B cell (primary cell): ENCODE measurements at regions not wholly inside any gene's neighbourhood (a gene's known extent, or its start where the extent isn't known, plus 50 kb on each side); places are given as distances from the start of the nearest gene placed in this dataset.

Experiments
- ATAC-seq: fragments of 200-7000 bp; cut with Tn5 transposase; one replicate; pipeline ENCODE4 v1.10.0; 2021; ENCODE audit warnings: low read depth, mild to moderate bottlenecking, moderate number of reproducible peaks, moderate library complexity
- CTCF ChIA-PET: fragments of 350-600 bp; sonication (Branson Sonifier 250); formaldehyde crosslinking; loops from one replicate; lab custom pipeline; 2021; ENCODE audit warnings: antibody characterized with exemption, inconsistent platforms; lab: Charles Lee
- POLR2A ChIA-PET: fragments of 350-600 bp; sonication (Branson Sonifier 250); formaldehyde crosslinking; loops from one replicate; lab custom pipeline; 2021; ENCODE audit warnings: antibody characterized with exemption; lab: Charles Lee
- DNase-seq: peaks from one replicate; pipeline ENCODE4 v3.0.0; 2013
- H2AFZ ChIP-seq: 2 replicates; pipeline ENCODE4 v1.6.1; 2012; ENCODE audit warnings: mild to moderate bottlenecking, low read depth, low read length; ENCODE audit not compliant: insufficient read depth, poor library complexity, severe bottlenecking
- H3K27ac ChIP-seq, 2 donors: 1 replicate in 1 of 2; 2 replicates in 1 of 2; pipeline ENCODE4 v1.5.1; 2012 to 2013; ENCODE audit warnings: low read length in 2 of 2, mild to moderate bottlenecking in 2 of 2, moderate library complexity in 1 of 2
- H3K27me3 ChIP-seq, 4 experiments: fragments of 200-600 bp in 1 of 4; sonication (generic) in 1 of 4; replicated peaks in 1 of 4; 1 replicate in 2 of 4; 2 replicates in 2 of 4; pipeline versions ENCODE4 v1.6.1 to v1.7.0; 2013 to 2016; ENCODE audit warnings: low read length in 3 of 4, mild to moderate bottlenecking in 2 of 4, mixed read lengths in 1 of 4, moderate library complexity in 1 of 4; ENCODE audit not compliant: insufficient read depth in 4 of 4, control insufficient read depth in 3 of 4; ENCODE audit errors: control extremely low read depth in 1 of 4
- H3K36me3 ChIP-seq, 2 experiments: replicated peaks in 1 of 2; 1 replicate in 1 of 2; 2 replicates in 1 of 2; pipeline versions ENCODE4 v1.6.1 to v1.7.1; 2013; ENCODE audit warnings: low read length in 1 of 2; ENCODE audit not compliant: insufficient read depth in 2 of 2, control insufficient read depth in 1 of 2; ENCODE audit errors: control extremely low read depth in 1 of 2, extremely low read depth in 1 of 2
- H3K4me1 ChIP-seq, 2 donors: fragments of 200-600 bp in 1 of 2; sonication (generic) in 1 of 2; 1 replicate in 1 of 2; 2 replicates in 1 of 2; pipeline versions ENCODE4 v1.5.1 to v1.6.1; 2013 to 2017; ENCODE audit warnings: low read length in 2 of 2; ENCODE audit not compliant: control insufficient read depth in 2 of 2, insufficient read depth in 2 of 2
- H3K4me2 ChIP-seq: replicated peaks from 2 replicates; pipeline ENCODE3; 2012; ENCODE audit warnings: mild to moderate bottlenecking, low read depth, low read length; ENCODE audit not compliant: poor library complexity, severe bottlenecking
- H3K4me3 ChIP-seq, 5 experiments: fragments of 200-600 bp in 1 of 5; sonication (generic) in 1 of 5; 1 replicate in 3 of 5; 2 replicates in 2 of 5; pipeline versions ENCODE4 v1.5.1 to v1.7.0; 2011 to 2016; ENCODE audit warnings: low read length in 4 of 5, mild to moderate bottlenecking in 4 of 5, low read depth in 2 of 5, control low read depth in 1 of 5, moderate library complexity in 1 of 5; ENCODE audit not compliant: insufficient read depth in 1 of 5; ENCODE audit errors: control extremely low read depth in 1 of 5, extremely low read depth in 1 of 5
- H3K79me2 ChIP-seq: fragments of 200-600 bp; sonication (generic); one replicate; pipeline ENCODE4 v1.6.0; 2016; ENCODE audit warnings: low read length; ENCODE audit not compliant: control insufficient read depth, insufficient read depth
- H3K9ac ChIP-seq: fragments of 200-600 bp; sonication (generic); 2 replicates; pipeline ENCODE4 v1.6.1; 2017; ENCODE audit warnings: mild to moderate bottlenecking, low read length, moderate library complexity
- H3K9me3 ChIP-seq, 3 donors: one replicate each; pipeline versions ENCODE4 v1.6.1 to v1.7.1; 2013; ENCODE audit warnings: low read length in 2 of 3; ENCODE audit not compliant: control insufficient read depth in 2 of 3, insufficient read depth in 1 of 3; ENCODE audit errors: control extremely low read depth in 1 of 3
- H4K20me1 ChIP-seq: 2 replicates; pipeline ENCODE4 v1.6.0; 2012; ENCODE audit warnings: mild to moderate bottlenecking, low read length; ENCODE audit not compliant: insufficient read depth, control insufficient read depth, poor library complexity, severe bottlenecking
- H3K27ac Mint-ChIP-seq: one replicate; pipeline ENCODE4 v1.8.0; 2021; ENCODE audit warnings: mixed read lengths
- H3K27me3 Mint-ChIP-seq: one replicate; pipeline ENCODE4 v1.8.0; 2021; ENCODE audit warnings: mixed read lengths
- H3K4me1 Mint-ChIP-seq: one replicate; pipeline ENCODE4 v1.8.0; 2021; ENCODE audit warnings: mixed read lengths
- H3K4me3 Mint-ChIP-seq: one replicate; pipeline ENCODE4 v1.8.0; 2021; ENCODE audit warnings: mixed read lengths
- H3K9me3 Mint-ChIP-seq: one replicate; pipeline ENCODE4 v1.8.0; 2022; ENCODE audit warnings: mixed read lengths; ENCODE audit not compliant: insufficient read depth
- EZH2 ChIP-seq: IDR thresholded peaks from 2 replicates; pipeline ENCODE4 v1.6.1; 2012; ENCODE audit warnings: borderline replicate concordance, low read depth, mild to moderate bottlenecking, moderate library complexity, low read length; ENCODE audit not compliant: insufficient read depth, poor library complexity, severe bottlenecking
- WGBS: methylation state at CpG from one replicate; pipeline ENCODE4 v1.1.5; 2013; ENCODE audit warnings: missing lambda C conversion rate; ENCODE audit not compliant: insufficient coverage; 5-methylcytosine and 5-hydroxymethylcytosine counted together
- intact Hi-C: fragments of 100-400 bp; cut with micrococcal nuclease; formaldehyde crosslinking; loops from one replicate; pipeline ENCODE4 v1.10.0; 2022
- TF ChIP-seq, protein P1 (sequence below): fragments of 200-600 bp; IDR thresholded peaks from one replicate; pipeline ENCODE4 v1.8.0; 2022; ENCODE audit warnings: antibody characterized with exemption, mild to moderate bottlenecking

- DNase-seq: no peak
- 80% methylated on average over 2 of the region's 2 CpGs for WGBS
- H3K27me3 ChIP-seq: peaks cover 0 to 7% (median 1%) of the 10 kb centered on the region in 4 experiments
- H3K4me3 ChIP-seq: no peak overlapping the region
- H3K27ac ChIP-seq: no peak overlapping the region
- CTCF ChIA-PET: interaction anchor here (3.0 kb wide), 1 partner anchor 33 kb away, joined by 12 read pairs; no protein-coding TSS in a partner anchor
- ATAC-seq: no peak
- POLR2A ChIA-PET: no interaction called here
- H4K20me1 ChIP-seq: no peaks in the 10 kb centered on the region
- H2AFZ ChIP-seq: no peak overlapping the region
- peaks cover 3 to 6% of the 10 kb centered on the region in 2 donors for H3K4me1 ChIP-seq
- intact Hi-C loops: no loop called here
- H3K9me3 ChIP-seq: peaks cover 0 to 10% (median 0%) of the 10 kb centered on the region in 3 donors
- Mint-ChIP-seq H3K27me3 (peaks cover 17% of the 10 kb centered on the region), H3K4me3 (no peak overlapping the region), H3K27ac (no peak overlapping the region), H3K9me3 (no peaks in the 10 kb centered on the region), H3K4me1 (peaks cover 5% of the 10 kb centered on the region)
- H3K36me3 ChIP-seq: no peaks in the 10 kb centered on the region
- no peak overlapping the region for H3K9ac ChIP-seq
- H3K4me2 ChIP-seq: no peak overlapping the region
- H3K79me2 ChIP-seq: no peaks in the 10 kb centered on the region
- no peak for TF ChIP-seq EZH2
- TF ChIP-seq, protein P1, sequence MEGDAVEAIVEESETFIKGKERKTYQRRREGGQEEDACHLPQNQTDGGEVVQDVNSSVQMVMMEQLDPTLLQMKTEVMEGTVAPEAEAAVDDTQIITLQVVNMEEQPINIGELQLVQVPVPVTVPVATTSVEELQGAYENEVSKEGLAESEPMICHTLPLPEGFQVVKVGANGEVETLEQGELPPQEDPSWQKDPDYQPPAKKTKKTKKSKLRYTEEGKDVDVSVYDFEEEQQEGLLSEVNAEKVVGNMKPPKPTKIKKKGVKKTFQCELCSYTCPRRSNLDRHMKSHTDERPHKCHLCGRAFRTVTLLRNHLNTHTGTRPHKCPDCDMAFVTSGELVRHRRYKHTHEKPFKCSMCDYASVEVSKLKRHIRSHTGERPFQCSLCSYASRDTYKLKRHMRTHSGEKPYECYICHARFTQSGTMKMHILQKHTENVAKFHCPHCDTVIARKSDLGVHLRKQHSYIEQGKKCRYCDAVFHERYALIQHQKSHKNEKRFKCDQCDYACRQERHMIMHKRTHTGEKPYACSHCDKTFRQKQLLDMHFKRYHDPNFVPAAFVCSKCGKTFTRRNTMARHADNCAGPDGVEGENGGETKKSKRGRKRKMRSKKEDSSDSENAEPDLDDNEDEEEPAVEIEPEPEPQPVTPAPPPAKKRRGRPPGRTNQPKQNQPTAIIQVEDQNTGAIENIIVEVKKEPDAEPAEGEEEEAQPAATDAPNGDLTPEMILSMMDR: no peak
Measured at GRCh38 chr3:184480831-184481230, 80.8 kb upstream of the EPHB3 start.

DNA sequence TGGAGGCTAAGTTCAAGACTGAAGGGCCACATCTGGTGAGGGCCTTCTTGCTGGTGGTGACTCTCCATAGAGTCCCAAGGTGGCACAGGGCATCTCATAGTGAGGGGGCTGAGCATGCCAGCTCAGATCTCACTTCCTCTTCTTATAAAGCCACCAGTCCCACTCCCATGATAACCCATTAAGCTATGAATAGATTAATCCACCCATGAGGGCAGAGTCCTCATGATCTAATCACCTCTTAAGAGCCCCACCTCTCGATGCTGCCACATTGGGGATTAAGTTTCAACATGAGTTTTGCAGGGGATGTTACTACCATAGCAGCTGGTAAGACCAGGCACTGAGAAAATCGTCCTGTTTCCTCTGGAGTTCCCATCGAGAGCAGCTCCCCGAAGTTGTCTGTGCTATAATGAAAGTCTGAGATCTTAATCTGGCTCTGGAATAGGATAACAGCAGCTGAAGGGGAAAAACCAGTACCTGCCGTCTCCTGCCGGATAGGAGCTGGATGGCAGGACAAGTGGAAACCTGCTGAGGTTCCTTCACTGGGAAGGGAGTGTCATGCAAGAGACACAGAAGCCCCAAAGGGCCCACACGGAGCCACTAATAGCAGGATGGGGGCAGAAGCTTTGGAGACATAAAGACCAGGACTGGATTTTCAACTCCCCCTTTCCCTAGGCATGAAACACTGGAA is 79.5 kb upstream of the EPHB3 start:
- POLR2A ChIA-PET: no interaction called here
- CTCF ChIA-PET: interaction anchor here (3.0 kb wide), 1 partner anchor 32 kb away, joined by 12 read pairs; no protein-coding TSS in a partner anchor

More for the DNA sequence above, 79.5 kb upstream of the EPHB3 start:
- Mint-ChIP-seq H3K4me3 (no peak overlapping the region), H3K9me3 (no peaks in the 10 kb centered on the region), H3K27me3 (peaks cover 17% of the 10 kb centered on the region), H3K27ac (no peak overlapping the region), H3K4me1 (peaks cover 5% of the 10 kb centered on the region)
- H3K36me3 ChIP-seq: no peaks in the 10 kb centered on the region
- H3K9me3 ChIP-seq: peaks cover 0 to 10% (median 0%) of the 10 kb centered on the region in 3 donors
- H3K27ac ChIP-seq: no peak overlapping the region
- H3K4me1 ChIP-seq: peaks cover 3 to 6% of the 10 kb centered on the region in 2 donors
- no peak for DNase-seq
- peaks cover 0 to 7% (median 1%) of the 10 kb centered on the region in 4 experiments for H3K27me3 ChIP-seq
- no peak for ATAC-seq
- TF ChIP-seq, protein P1: no peak
- TF ChIP-seq EZH2: no peak
- H2AFZ ChIP-seq: no peak overlapping the region
- intact Hi-C loops: no loop called here
- H3K4me3 ChIP-seq: no peak overlapping the region
- H3K9ac ChIP-seq: no peak overlapping the region
- no peaks in the 10 kb centered on the region for H4K20me1 ChIP-seq
- H3K4me2 ChIP-seq: no peak overlapping the region
- 79% methylated on average over 7 of the region's 7 CpGs for whole genome bisulfite sequencing
- H3K79me2 ChIP-seq: no peaks in the 10 kb centered on the region
